SK-N-SH (cell line): ENCODE measurements at regions not wholly inside any gene's neighbourhood (a gene's known extent, or its start where the extent isn't known, plus 50 kb on each side); places are given as distances from the start of the nearest gene placed in this dataset.
"Not testable (repeated sequence)": the region's sequence is repeated elsewhere in the genome, so short reads cannot be mapped to it uniquely, and the experiment has no call there.

Experiments used
- CTCF ChIA-PET: fragments of 300-600, 350-600 bp; formaldehyde crosslinking; extraction: SDS; loops from one replicate; lab custom pipeline; 2021; lab: Yijun Ruan, JAX
- POLR2A ChIA-PET: fragments of 350-600 bp; sonication (Branson Sonifier 250); formaldehyde crosslinking; extraction: SDS; loops from one replicate; lab custom pipeline; 2020; ENCODE audit warnings: antibody characterized with exemption, inconsistent platforms; lab: Yijun Ruan, JAX
- DNase-seq: peaks from one replicate; pipeline ENCODE4 v3.0.0; 2012
- H2AFZ ChIP-seq: fragments of 200-600 bp; sonication (generic); 2 replicates; pipeline ENCODE4 v1.8.1; 2016; ENCODE audit warnings: antibody characterized with exemption, mild to moderate bottlenecking, low read depth
- H3F3A ChIP-seq: fragments of 200-600 bp; sonication (generic); replicated peaks from 2 replicates; pipeline ENCODE3; 2016; ENCODE audit warnings: antibody characterized with exemption, mild to moderate bottlenecking; ENCODE audit not compliant: insufficient read depth
- H3K27ac ChIP-seq, 2 experiments: fragments of 200-500 bp in 1 of 2; fragments of 200-600 bp in 1 of 2; sonication (Bioruptor generic) in 1 of 2; sonication (generic), shearing (Covaris generic) in 1 of 2; 2 replicates each; pipeline versions ENCODE4 v1.5.1 to v1.6.1; 2014 to 2016; ENCODE audit warnings: low read depth in 2 of 2, inconsistent platforms in 1 of 2, low read length in 1 of 2, mild to moderate bottlenecking in 1 of 2, mixed read lengths in 1 of 2
- H3K27me3 ChIP-seq: fragments of 200-600 bp; sonication (generic), shearing (Covaris generic); 2 replicates; pipeline ENCODE4 v1.6.1; 2016; ENCODE audit warnings: mixed run types; ENCODE audit not compliant: insufficient read depth
- H3K36me3 ChIP-seq, 2 experiments: fragments of 200-500 bp in 1 of 2; fragments of 200-600 bp in 1 of 2; sonication (Bioruptor generic) in 1 of 2; sonication (generic) in 1 of 2; replicated peaks in 1 of 2; 2 replicates each; pipeline versions ENCODE3 to v1.5.1; 2014 to 2016; ENCODE audit warnings: low read length in 1 of 2, mild to moderate bottlenecking in 1 of 2; ENCODE audit not compliant: insufficient read depth in 2 of 2, control insufficient read depth in 1 of 2
- H3K4me1 ChIP-seq, 2 experiments: fragments of 200-500 bp in 1 of 2; fragments of 200-600 bp in 1 of 2; sonication (Bioruptor generic) in 1 of 2; sonication (generic), shearing (Covaris generic) in 1 of 2; 2 replicates each; pipeline versions ENCODE4 v1.5.1 to v1.6.1; 2014 to 2016; ENCODE audit warnings: low read depth in 1 of 2, low read length in 1 of 2, mixed run types in 1 of 2; ENCODE audit not compliant: insufficient read depth in 2 of 2, control insufficient read depth in 1 of 2
- H3K4me2 ChIP-seq: fragments of 200-600 bp; sonication (generic), shearing (Covaris generic); 2 replicates; pipeline ENCODE4 v1.6.1; 2017; ENCODE audit warnings: mixed run types
- H3K4me3 ChIP-seq, 2 experiments: fragments of 200-500 bp in 1 of 2; fragments of 200-600 bp in 1 of 2; sonication (Bioruptor generic) in 1 of 2; sonication (generic), shearing (Covaris generic) in 1 of 2; 2 replicates each; pipeline versions ENCODE4 v1.5.1 to v1.8.1; 2014 to 2016; ENCODE audit warnings: low read depth in 2 of 2, inconsistent platforms in 1 of 2, low read length in 1 of 2, mild to moderate bottlenecking in 1 of 2, mixed read lengths in 1 of 2, moderate library complexity in 1 of 2
- H3K79me2 ChIP-seq: fragments of 200-600 bp; sonication (generic); 2 replicates; pipeline ENCODE4 v1.8.1; 2017; ENCODE audit warnings: mild to moderate bottlenecking; ENCODE audit not compliant: insufficient read depth
- H3K9ac ChIP-seq: fragments of 200-600 bp; sonication (generic); 2 replicates; pipeline ENCODE4 v1.6.1; 2017; ENCODE audit warnings: mixed run types
- H3K9me2 ChIP-seq: fragments of 200-600 bp; sonication (generic); 2 replicates; pipeline ENCODE4 v1.6.1; 2017; ENCODE audit warnings: mixed run types
- H3K9me3 ChIP-seq: fragments of 200-600 bp; sonication (generic); 2 replicates; pipeline ENCODE4 v1.6.1; 2017; ENCODE audit warnings: mixed run types, mild to moderate bottlenecking, moderate library complexity
- H4K20me1 ChIP-seq: fragments of 200-600 bp; sonication (generic); 2 replicates; pipeline ENCODE4 v1.6.1; 2017; ENCODE audit warnings: mild to moderate bottlenecking, mixed run types; ENCODE audit not compliant: insufficient read depth
- POLR2AphosphoS5 ChIP-seq: IDR thresholded peaks from 2 replicates; pipeline ENCODE4 v1.6.1; 2012; ENCODE audit warnings: low read depth, low read length
- RAD21 ChIP-seq: IDR thresholded peaks from 2 replicates; pipeline ENCODE4 v1.6.1; 2012; ENCODE audit warnings: mild to moderate bottlenecking, low read length
- RXRA ChIP-seq: IDR thresholded peaks from 2 replicates; pipeline ENCODE4 v1.4.0; 2012; ENCODE audit warnings: low read depth, mild to moderate bottlenecking, borderline replicate concordance
- SMC3 ChIP-seq: IDR thresholded peaks from 2 replicates; pipeline ENCODE4 v1.6.1; 2012; ENCODE audit warnings: low read depth, low read length, improper control_type of control experiment
- TCF12 ChIP-seq: IDR thresholded peaks from 2 replicates; pipeline ENCODE4 v1.4.0; 2012
- USF2 ChIP-seq: fragments of 150-350 bp; IDR thresholded peaks from 2 replicates; pipeline ENCODE4 v1.6.1; 2017; ENCODE audit warnings: antibody characterized with exemption, low read length, low read depth, borderline replicate concordance
- YY1 ChIP-seq: IDR thresholded peaks from 2 replicates; pipeline ENCODE4 v1.4.0; 2012; ENCODE audit warnings: low read depth, mild to moderate bottlenecking
- WGBS: methylation state at CpG from one replicate; pipeline ENCODE4 v1.1.6; 2017; ENCODE audit warnings: low lambda C conversion rate; 5-methylcytosine and 5-hydroxymethylcytosine counted together
- TF ChIP-seq, protein P1 (sequence below): fragments of 200-600 bp; sonication (generic); IDR thresholded peaks from 2 replicates; pipeline ENCODE4 v1.6.1; 2017; ENCODE audit warnings: antibody characterized with exemption, mild to moderate bottlenecking, moderate library complexity

DNA sequence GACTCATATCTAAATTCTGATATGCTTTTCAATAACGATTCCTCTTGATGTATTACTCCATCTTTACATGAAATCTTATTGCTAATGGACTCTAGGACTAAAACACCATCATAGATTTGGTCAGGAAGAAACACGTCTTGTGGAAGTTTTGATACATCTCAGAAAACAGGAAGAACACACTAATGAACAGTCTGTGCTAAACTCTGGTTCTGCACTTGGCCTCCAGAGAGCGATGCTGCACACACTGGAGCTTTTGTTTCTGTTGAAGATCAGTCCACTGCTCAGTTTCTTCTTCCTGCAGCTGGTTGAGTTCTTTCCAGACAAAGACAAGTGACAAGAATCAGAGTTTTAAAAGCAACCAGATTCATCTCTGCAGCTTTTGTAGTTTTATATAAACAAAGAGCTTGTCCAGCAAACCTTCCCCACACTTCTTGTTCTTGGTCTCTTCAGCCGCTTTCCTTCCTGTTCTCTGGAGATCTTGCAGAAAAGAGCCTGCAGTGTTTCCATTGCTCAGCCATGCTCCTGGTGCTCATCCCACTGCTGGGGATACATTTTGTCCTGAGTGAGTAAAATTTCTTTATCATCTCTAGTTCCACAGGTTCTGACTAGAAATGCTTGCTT, 229.1 kb upstream of the OR4E1 start:
- H3K4me1 ChIP-seq = no peaks in the 10 kb centered on the region
- no peaks in the 10 kb centered on the region for H3K79me2 ChIP-seq
- ChIA-PET POLR2A (no interaction called here), CTCF (no interaction called here)
- WGBS = 8% methylated on average over 4 of the region's 4 CpGs
- no peak overlapping the region for H3K9ac ChIP-seq
- TF ChIP-seq YY1 (no peak), POLR2AphosphoS5 (no peak), USF2 (no peak), RXRA (no peak), SMC3 (no peak), TCF12 (no peak), RAD21 (no peak)
- TF ChIP-seq, protein P1, sequence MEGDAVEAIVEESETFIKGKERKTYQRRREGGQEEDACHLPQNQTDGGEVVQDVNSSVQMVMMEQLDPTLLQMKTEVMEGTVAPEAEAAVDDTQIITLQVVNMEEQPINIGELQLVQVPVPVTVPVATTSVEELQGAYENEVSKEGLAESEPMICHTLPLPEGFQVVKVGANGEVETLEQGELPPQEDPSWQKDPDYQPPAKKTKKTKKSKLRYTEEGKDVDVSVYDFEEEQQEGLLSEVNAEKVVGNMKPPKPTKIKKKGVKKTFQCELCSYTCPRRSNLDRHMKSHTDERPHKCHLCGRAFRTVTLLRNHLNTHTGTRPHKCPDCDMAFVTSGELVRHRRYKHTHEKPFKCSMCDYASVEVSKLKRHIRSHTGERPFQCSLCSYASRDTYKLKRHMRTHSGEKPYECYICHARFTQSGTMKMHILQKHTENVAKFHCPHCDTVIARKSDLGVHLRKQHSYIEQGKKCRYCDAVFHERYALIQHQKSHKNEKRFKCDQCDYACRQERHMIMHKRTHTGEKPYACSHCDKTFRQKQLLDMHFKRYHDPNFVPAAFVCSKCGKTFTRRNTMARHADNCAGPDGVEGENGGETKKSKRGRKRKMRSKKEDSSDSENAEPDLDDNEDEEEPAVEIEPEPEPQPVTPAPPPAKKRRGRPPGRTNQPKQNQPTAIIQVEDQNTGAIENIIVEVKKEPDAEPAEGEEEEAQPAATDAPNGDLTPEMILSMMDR = peak; percentile 57
- no peak overlapping the region for H2AFZ ChIP-seq
- H3K4me3 ChIP-seq = no peak overlapping the region
- no peaks in the 10 kb centered on the region for H3K27me3 ChIP-seq
- no peaks in the 10 kb centered on the region for H3K36me3 ChIP-seq
- H3K4me2 ChIP-seq = no peak overlapping the region
- no peak for DNase-seq
- H3K9me3 ChIP-seq = no peaks in the 10 kb centered on the region
- no peak overlapping the region for H3K27ac ChIP-seq
- no peaks in the 10 kb centered on the region for H3K9me2 ChIP-seq
- H3F3A ChIP-seq = no peaks in the 10 kb centered on the region
- no peaks in the 10 kb centered on the region for H4K20me1 ChIP-seq

GRCh38 chr14:21894898-21895194, 221.2 kb upstream of the OR4E1 start:
- H2AFZ ChIP-seq, H3K9ac ChIP-seq, H3K36me3 ChIP-seq, DNase-seq, H3K27me3 ChIP-seq, H3K79me2 ChIP-seq, H3K4me1 ChIP-seq, H3K9me3 ChIP-seq, H3K4me2 ChIP-seq, POLR2A ChIA-PET, H3K9me2 ChIP-seq, H3F3A ChIP-seq, H3K27ac ChIP-seq, H3K4me3 ChIP-seq, H4K20me1 ChIP-seq, CTCF ChIA-PET: not testable (repeated sequence)
- 0% methylated on average over 1 of the region's 6 CpGs for WGBS
